NOMO-1 (cell line): ENCODE measurements at regions not wholly inside any gene's neighbourhood (a gene's known extent, or its start where the extent isn't known, plus 50 kb on each side); places are given as distances from the start of the nearest gene placed in this dataset.
"Not testable (repeated sequence)": the region's sequence is repeated elsewhere in the genome, so short reads cannot be mapped to it uniquely, and the experiment has no call there.

Source experiments
- DNase-seq, 2 experiments: peaks; one replicate each; lab custom pipeline; 2025; ENCODE audit not compliant: unreplicated experiment in 2 of 2; lab: John Stamatoyannopoulos, UW

- peak; percentile 32 to 37 for DNase-seq
These were observed 86.2 kb downstream of the PSAT1 start for GRCh38 chr9:78383130-78383529.

DNA sequence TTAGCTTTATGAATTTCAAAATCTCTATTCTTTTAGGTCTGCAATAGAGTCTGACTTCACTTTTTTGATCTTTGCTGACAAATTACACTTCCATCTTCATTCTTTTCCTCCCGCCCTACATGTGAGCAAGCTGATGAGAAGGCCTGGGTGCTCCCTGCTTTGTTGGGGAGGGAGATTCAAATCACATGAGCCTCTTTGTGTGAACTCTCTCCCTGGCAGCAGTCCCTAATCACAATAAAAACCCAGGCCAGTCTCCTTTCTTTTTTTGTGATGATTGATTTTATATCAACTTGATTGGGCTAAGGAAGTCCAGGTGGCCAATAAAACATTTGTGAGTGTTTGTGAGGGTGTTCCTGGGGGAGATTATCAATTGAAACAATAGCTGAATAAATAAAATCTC is 89.4 kb downstream of the PSAT1 start:
- DNase-seq = no peak

DNA sequence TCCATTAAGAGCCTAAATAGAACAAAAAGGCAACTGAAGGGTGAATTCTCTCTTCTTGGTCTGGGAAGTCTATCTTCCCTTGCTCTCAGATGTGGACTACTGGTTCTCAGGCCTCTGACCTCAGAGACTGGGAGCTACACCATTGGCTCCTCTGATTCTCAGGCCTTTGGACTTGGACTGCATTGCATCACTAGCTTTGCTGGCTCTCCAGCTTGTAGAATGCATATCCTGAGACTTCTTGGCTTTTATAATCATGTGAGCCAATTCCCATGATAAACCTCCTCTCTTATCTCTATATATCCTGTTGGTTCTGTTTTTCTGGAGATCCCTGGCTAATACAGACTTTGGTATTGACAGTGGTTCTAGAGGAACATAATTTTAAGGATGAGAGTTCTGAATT is 89.8 kb downstream of the PSAT1 start:
- no peak for DNase-seq

DNA sequence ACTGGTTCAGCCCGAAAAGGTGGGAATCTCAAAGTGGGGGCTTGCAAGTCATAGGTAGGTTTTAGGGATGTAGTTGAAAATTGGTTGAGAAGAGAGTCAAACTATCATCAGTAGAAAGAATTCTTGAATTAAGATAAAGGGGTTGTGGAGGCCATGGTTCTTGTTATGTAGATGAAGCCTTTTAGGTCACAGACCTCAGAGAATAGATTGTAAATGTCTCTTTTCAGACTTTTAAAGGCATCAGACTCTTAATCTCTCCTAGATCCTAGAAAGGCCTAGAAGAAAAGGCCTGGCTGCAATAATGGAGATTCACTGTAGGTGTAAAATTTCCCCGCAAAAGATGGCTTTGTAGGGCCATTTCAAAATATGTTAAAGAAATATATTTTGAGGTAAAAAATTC is 96.4 kb downstream of the PSAT1 start:
- no peak for DNase-seq

DNA sequence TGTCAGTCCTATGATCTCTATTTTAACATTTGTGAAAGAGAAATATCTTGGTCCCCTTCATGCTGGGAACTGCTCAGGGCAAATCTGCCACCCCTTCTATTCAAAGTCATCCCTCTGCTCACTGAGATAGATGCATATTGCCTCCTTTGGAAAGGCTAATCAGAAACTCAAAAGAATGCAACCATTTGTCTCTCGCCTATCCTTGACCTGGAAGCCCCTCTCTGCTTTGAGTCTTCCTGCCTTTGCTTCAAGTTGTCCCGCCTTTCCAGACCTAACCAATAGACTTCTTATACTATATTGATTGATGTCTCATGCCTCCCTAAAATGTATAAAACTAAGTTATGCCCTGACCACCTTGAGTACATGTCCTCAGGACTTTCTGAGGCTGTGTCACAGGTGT is 97.0 kb downstream of the PSAT1 start:
- DNase-seq = no peak

GRCh38 chr9:78396087-78396486 is 99.2 kb downstream of the PSAT1 start:
- no peak for DNase-seq

DNA sequence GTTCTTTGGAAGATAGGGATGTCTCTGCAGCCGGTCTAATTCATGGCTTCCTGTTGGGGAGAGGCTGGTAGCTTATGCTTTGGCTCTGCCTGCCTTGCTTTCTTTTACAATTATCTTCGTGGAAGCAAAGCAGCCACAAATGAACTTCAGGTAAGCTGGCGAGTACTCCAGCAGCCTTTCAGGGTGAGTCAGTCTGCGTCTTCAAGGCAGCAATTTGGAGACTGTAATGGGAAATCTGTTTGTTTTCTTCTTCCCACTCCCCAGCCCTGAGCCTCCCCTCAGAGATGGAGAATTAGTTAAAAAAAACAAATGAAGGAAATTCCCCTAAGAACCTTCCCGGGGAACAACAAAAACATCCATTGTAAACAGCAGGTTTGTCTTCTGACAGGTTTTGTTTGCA is 100.1 kb downstream of the PSAT1 start:
- no peak for DNase-seq

- DNase-seq = no peak
These were observed 100.5 kb downstream of the PSAT1 start for GRCh38 chr9:78397454-78397853.

- DNase-seq = no peak
These were observed 102.2 kb downstream of the PSAT1 start for GRCh38 chr9:78399153-78399552.

DNA sequence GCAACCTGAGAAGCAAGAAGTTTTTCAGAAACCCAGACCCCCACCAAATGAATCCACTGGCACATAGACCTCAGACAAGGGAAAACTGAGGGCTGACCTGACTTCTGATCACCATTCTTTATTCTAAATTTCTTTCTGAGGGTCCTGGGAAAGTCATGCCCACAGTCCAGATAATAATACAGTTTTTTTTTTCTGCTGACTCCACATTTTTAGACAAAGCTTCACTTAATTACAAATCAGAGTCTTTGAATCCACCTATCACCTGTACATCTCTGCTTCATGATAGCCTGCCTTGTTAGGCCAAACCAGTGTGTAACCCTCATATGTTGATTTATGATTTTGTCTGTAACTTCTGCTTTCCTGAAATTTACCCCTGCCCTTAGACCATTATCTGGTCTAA is 103.6 kb downstream of the PSAT1 start:
- DNase-seq = no peak

GRCh38 chr9:78405461-78405860 is 108.5 kb downstream of the PSAT1 start:
- no peak for DNase-seq

GRCh38 chr9:78406146-78406545 is 109.2 kb downstream of the PSAT1 start:
- peak; percentile 0 to 14 for DNase-seq

DNA sequence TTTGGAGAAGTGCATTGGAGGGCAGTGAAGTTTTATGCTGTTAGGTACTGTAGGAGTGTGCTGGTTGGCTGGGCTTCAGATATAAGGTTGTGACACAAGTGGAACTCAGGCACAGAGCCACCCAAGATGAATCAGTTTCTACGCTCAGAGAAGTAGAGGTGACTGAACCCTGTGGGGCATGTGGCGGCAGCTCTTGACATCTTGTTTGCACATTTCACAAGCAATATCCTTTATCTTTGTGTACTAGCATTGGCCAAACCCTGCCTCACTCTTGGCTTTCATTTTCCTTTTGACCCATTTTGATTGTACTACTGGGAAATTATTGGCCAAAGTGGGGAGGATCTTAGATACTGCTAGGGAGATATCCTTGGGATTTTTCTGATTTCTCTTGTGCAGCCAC is 110.0 kb downstream of the PSAT1 start:
- DNase-seq = peak in 1 of 2 experiments; percentile 4

DNA sequence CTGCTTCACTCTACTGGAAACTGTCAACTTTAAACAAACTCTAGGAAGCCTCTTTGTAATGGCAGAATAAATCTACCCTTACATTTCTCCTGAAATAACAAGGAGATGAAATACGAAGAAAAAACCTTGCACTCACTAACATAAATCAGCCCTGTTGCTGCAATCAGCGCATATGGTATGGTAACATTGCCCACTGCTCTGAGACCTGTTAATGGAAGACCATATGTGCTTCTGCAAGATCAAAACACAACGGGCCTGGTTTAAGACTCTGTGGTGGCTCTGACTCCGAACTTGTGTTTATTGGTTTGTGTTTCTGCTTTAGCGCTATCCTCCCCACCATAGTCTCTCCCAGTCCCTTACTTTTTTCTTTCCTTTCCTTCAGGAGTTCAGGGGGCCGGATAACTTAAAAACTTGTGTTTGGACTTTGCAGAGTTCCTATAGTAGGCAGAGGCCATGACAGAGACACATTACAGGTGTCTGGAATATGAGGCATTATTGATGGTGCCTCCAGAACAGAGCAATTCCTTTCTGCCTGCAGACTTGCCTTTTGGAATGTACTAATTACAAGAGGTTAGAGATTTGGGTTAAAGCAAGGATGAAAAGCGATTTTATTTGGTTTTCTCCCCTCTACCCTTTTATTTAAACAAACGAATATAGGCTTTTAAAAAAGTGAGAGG is 110.8 kb downstream of the PSAT1 start:
- no peak for DNase-seq

GRCh38 chr9:78408388-78408787 is 111.5 kb downstream of the PSAT1 start:
- DNase-seq = no peak

GRCh38 chr9:78409928-78410510 is 113.1 kb downstream of the PSAT1 start:
- DNase-seq = not testable (repeated sequence)

- no peak for DNase-seq
These were observed 125.4 kb downstream of the PSAT1 start for GRCh38 chr9:78422309-78422708.

DNA sequence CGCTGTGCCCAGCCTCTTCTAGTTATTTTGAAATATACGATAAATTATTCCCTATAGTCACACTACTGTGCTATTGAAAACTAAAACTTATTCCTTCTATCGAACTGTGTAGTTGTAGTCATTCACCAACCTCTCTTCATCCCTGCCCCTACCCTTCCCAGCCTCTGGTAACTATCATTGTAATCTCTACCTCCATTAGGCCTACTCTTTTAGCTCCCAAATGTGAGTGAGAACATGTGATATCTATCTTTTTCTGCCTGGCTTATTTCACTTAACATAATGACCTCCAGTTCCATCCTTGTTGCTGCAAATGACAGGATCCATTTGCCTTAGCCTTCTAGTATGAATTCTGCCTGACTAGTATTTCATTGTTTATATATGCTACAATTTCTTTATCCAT is 127.4 kb downstream of the PSAT1 start:
- no peak for DNase-seq

DNA sequence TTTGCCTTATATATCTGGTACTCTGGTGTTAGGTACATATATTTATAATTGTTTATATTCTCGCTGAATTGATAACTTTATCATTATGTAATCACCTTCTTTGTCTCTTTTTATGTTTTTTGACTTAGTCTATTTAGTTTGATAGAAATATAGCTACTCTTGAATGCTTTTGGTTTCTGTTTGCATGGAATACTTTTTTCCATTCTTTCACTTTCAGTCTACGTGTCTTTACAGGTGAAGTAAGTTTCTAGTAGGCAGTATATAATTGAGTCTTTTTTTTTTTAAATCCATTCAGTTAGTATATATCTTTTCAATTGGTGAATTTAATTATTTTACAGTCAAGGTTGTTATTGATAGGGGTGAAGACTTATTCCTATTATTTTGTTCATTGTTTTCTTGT is 131.7 kb downstream of the PSAT1 start:
- DNase-seq = no peak

- no peak for DNase-seq
These were observed 133.5 kb downstream of the PSAT1 start for GRCh38 chr9:78430387-78430786.

DNA sequence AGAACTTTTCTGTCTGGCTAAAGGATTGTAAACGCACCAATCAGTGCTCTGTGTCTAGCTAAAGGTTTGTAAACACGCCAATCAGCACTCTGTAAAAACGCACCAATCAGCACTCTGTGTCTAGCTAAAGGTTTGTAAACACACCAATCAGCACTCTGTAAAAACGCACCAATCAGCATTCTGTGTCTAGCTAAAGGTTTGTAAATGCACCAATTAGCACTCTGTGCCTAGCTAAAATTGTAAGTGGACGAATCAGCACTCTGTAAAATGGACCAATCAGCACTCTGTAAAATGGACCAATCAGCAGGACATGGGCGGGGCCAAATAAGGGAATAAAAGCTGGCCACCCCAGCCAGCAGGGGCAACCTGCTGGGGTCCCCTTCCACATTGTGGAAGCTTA is 134.1 kb downstream of the PSAT1 start:
- not testable (repeated sequence) for DNase-seq

DNA sequence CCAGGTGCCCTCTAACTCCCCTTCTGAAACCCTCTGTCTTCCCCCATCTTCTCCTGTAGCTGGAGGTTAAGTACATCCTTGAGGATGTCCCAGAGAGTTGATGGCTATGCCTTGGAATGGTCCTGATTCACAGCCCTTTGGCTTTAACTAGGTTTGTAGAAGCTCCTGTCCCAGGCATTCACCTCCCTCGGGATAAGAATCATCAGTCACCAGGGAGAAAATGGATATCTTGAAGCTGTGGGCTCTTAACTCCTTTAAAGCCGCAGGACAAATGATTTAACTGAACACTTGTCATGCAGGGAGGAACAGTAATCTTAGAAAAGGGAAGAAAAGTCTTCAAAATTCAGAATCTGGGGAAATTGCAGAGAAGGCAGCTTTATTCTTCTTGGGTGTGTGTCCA is 139.9 kb downstream of the PSAT1 start:
- no peak for DNase-seq

DNA sequence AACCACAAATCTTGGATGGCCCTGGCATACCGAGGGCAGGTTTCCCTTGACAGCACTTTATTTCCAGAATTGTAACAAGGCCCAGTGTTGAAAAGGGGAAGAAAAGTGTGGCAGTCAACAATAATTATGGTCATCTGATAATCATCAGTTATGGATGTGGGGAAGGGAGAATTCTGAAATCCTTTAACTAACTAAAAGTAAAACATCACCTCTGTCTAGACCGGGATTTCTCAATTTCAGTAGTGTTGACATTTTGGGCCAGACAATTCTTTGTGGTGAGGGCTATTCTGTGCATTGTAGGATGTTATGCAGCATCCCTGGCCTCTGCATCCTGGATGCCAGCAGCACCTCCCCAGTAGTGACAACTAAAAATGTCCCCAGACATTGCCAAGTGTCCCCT is 140.4 kb downstream of the PSAT1 start:
- no peak for DNase-seq
